AG04450 (cell line): ENCODE measurements at regions not wholly inside any gene's neighbourhood (a gene's known extent, or its start where the extent isn't known, plus 50 kb on each side); places are given as distances from the start of the nearest gene placed in this dataset.

Experiments
- CTCF ChIA-PET: fragments of 300-600, 350-600 bp; formaldehyde crosslinking; extraction: SDS; loops from one replicate; lab custom pipeline; 2022; ENCODE audit warnings: antibody characterized with exemption, inconsistent platforms; lab: Charles Lee
- POLR2A ChIA-PET: fragments of 350-600 bp; formaldehyde crosslinking; extraction: SDS; loops from one replicate; lab custom pipeline; 2021; ENCODE audit warnings: antibody characterized with exemption, inconsistent platforms; lab: Yijun Ruan, JAX
- DNase-seq: peaks from one replicate; pipeline ENCODE4 v3.0.0-alpha.2; 2011; ENCODE audit warnings: low read depth, low spot score
- H3K27ac ChIP-seq: one replicate; pipeline ENCODE4 v1.5.1; 2012; ENCODE audit warnings: low read depth, low read length, control low read depth
- H3K27me3 ChIP-seq: one replicate; pipeline ENCODE4 v1.6.0; 2012; ENCODE audit warnings: low read length; ENCODE audit not compliant: control insufficient read depth, insufficient read depth
- H3K4me3 ChIP-seq: 2 replicates; pipeline ENCODE4 v1.5.1; 2011; ENCODE audit warnings: mild to moderate bottlenecking, low read depth, low read length, control low read depth
- H3K9me3 ChIP-seq: 2 replicates; pipeline ENCODE4 v1.5.1; 2012; ENCODE audit warnings: low read length; ENCODE audit not compliant: control insufficient read depth, insufficient read depth
- CTCF ChIP-seq: IDR thresholded peaks from 2 replicates; pipeline ENCODE4 v1.5.1; 2011; ENCODE audit warnings: low read depth, low read length, control low read depth, inconsistent platforms

DNA sequence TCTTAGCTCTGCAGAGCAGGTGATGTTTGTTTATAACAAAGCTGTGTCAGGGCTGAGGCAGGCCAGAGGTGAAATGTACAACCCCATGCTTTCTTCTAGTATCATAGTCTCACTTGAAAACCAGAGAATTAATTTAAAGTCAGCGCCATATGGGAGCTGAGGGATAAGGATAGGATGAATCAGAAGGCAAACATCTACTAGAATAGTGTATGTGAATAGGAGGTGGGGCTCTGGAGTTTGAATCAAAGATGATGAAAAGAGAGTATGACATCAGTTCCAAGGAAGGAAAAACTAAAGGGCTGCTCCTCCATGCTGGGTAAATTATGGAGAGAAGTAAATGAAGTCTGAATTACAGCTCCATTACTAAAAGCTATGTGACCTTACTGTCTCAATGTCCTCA is 441.5 kb downstream of the RASEF start:
- Histone ChIP-seq H3K27ac (no peak overlapping the region), H3K27me3 (no peaks in the 10 kb centered on the region), H3K9me3 (no peaks in the 10 kb centered on the region), H3K4me3 (no peak overlapping the region)
- POLR2A ChIA-PET, result no interaction called here
- DNase-seq, result no peak
- CTCF ChIA-PET, result interaction anchor here (1.0 kb wide), 1 partner anchor 14 kb away, joined by 4 read pairs; no protein-coding TSS in a partner anchor
- no peak for TF ChIP-seq CTCF

GRCh38 chr9:82637368-82637767 is 425.6 kb downstream of the RASEF start:
- no peak overlapping the region for H3K27ac ChIP-seq
- H3K9me3 ChIP-seq, result no peaks in the 10 kb centered on the region
- CTCF ChIA-PET, result no interaction called here
- DNase-seq, result no peak
- POLR2A ChIA-PET, result no interaction called here
- no peak overlapping the region for H3K4me3 ChIP-seq
- no peak for TF ChIP-seq CTCF
- H3K27me3 ChIP-seq, result no peaks in the 10 kb centered on the region

- CTCF ChIA-PET, result no interaction called here
- H3K4me3 ChIP-seq, result no peak overlapping the region
- no peak overlapping the region for H3K27ac ChIP-seq
- TF ChIP-seq CTCF, result no peak
- DNase-seq, result no peak
- no peaks in the 10 kb centered on the region for H3K27me3 ChIP-seq
- no peaks in the 10 kb centered on the region for H3K9me3 ChIP-seq
- POLR2A ChIA-PET, result no interaction called here
Measured at GRCh38 chr9:82645600-82645999, 417.3 kb downstream of the RASEF start.

- no peak for DNase-seq
- ChIA-PET POLR2A (no interaction called here), CTCF (no interaction called here)
- no peaks in the 10 kb centered on the region for H3K27me3 ChIP-seq
- H3K9me3 ChIP-seq, result no peaks in the 10 kb centered on the region
- no peak overlapping the region for H3K27ac ChIP-seq
- H3K4me3 ChIP-seq, result no peak overlapping the region
- TF ChIP-seq CTCF, result no peak
Measured at GRCh38 chr9:82650368-82650767, 412.6 kb downstream of the RASEF start.

GRCh38 chr9:82651474-82651873 is 411.5 kb downstream of the RASEF start:
- ChIA-PET CTCF (no interaction called here), POLR2A (no interaction called here)
- H3K27ac ChIP-seq, result no peak overlapping the region
- no peak for DNase-seq
- no peaks in the 10 kb centered on the region for H3K9me3 ChIP-seq
- H3K27me3 ChIP-seq, result no peaks in the 10 kb centered on the region
- H3K4me3 ChIP-seq, result no peak overlapping the region
- no peak for TF ChIP-seq CTCF
